CD4-positive, alpha-beta T cell (primary cell): ENCODE measurements at regions not wholly inside any gene's neighbourhood (a gene's known extent, or its start where the extent isn't known, plus 50 kb on each side); places are given as distances from the start of the nearest gene placed in this dataset.

Source experiments
- ATAC-seq: fragments of 200-7000 bp; cut with Tn5 transposase; one replicate; pipeline ENCODE4 v1.10.0; 2022; ENCODE audit warnings: mild to moderate bottlenecking; ENCODE audit not compliant: poor library complexity
- CTCF ChIA-PET: fragments of 350-600 bp; sonication (Branson Sonifier 250); formaldehyde crosslinking; loops from one replicate; lab custom pipeline; 2021; ENCODE audit warnings: antibody characterized with exemption, inconsistent platforms; lab: Charles Lee
- POLR2A ChIA-PET: fragments of 350-600 bp; sonication (Branson Sonifier 250); formaldehyde crosslinking; loops from one replicate; lab custom pipeline; 2021; ENCODE audit warnings: antibody characterized with exemption, inconsistent platforms; lab: Charles Lee
- DNase-seq, 14 experiments: peaks; one replicate each; pipeline ENCODE4 v3.0.0-alpha.2; 2013 to 2020; ENCODE audit warnings: mixed read lengths in 2 of 14
- H3K27ac ChIP-seq, 2 donors: one replicate each; pipeline versions ENCODE4 v1.5.1 to v1.7.0; 2013; ENCODE audit warnings: low read length in 2 of 2, low read depth in 1 of 2, mild to moderate bottlenecking in 1 of 2
- H3K27me3 ChIP-seq, 2 experiments: 1 replicate in 1 of 2; 2 replicates in 1 of 2; pipeline versions ENCODE4 v1.6.1 to v1.7.0; 2013; ENCODE audit warnings: low read length in 2 of 2, control low read depth in 1 of 2, mild to moderate bottlenecking in 1 of 2, moderate library complexity in 1 of 2; ENCODE audit not compliant: insufficient read depth in 2 of 2, control insufficient read depth in 1 of 2
- H3K36me3 ChIP-seq: one replicate; pipeline ENCODE4 v1.6.1; 2013; ENCODE audit warnings: low read length, control low read depth; ENCODE audit not compliant: insufficient read depth
- H3K4me1 ChIP-seq: one replicate; pipeline ENCODE4 v1.6.1; 2013; ENCODE audit warnings: low read length, control low read depth; ENCODE audit not compliant: insufficient read depth
- H3K4me3 ChIP-seq: one replicate; pipeline ENCODE4 v1.5.1; 2013; ENCODE audit warnings: mild to moderate bottlenecking, low read length, moderate library complexity
- H3K9me3 ChIP-seq, 2 experiments: 1 replicate in 1 of 2; 2 replicates in 1 of 2; pipeline versions ENCODE4 v1.6.1 to v1.7.0; 2013; ENCODE audit warnings: low read length in 2 of 2, mild to moderate bottlenecking in 2 of 2, control low read depth in 1 of 2, moderate library complexity in 1 of 2; ENCODE audit not compliant: control insufficient read depth in 1 of 2, insufficient read depth in 1 of 2
- H3K27ac Mint-ChIP-seq: one replicate; pipeline ENCODE4 v1.8.0; 2020; ENCODE audit warnings: mixed read lengths
- H3K27me3 Mint-ChIP-seq: one replicate; pipeline ENCODE4 v1.8.0; 2021; ENCODE audit warnings: mixed read lengths
- H3K36me3 Mint-ChIP-seq: one replicate; pipeline ENCODE4 v1.8.0; 2021; ENCODE audit warnings: low read depth, mixed read lengths
- H3K4me1 Mint-ChIP-seq: one replicate; pipeline ENCODE4 v1.8.0; 2021; ENCODE audit warnings: low read depth, mixed read lengths
- H3K4me3 Mint-ChIP-seq: one replicate; pipeline ENCODE4 v1.8.0; 2020; ENCODE audit warnings: mild to moderate bottlenecking, mixed read lengths
- H3K9me3 Mint-ChIP-seq: one replicate; pipeline ENCODE4 v1.8.0; 2020; ENCODE audit warnings: mixed read lengths
- intact Hi-C, 2 experiments: fragments of 100-400 bp; cut with DNase I in 1 of 2; cut with micrococcal nuclease in 1 of 2; formaldehyde crosslinking; loops; one replicate each; pipeline versions ENCODE4 v1.15.1 to v1.9.0; 2023 to 2025; cut with DNase I, micrococcal nuclease
- TF ChIP-seq, protein P1 (sequence below): fragments of 200-600 bp; IDR thresholded peaks from one replicate; pipeline ENCODE4 v1.8.0; 2022; ENCODE audit warnings: antibody characterized with exemption, mild to moderate bottlenecking

- TF ChIP-seq, protein P1, sequence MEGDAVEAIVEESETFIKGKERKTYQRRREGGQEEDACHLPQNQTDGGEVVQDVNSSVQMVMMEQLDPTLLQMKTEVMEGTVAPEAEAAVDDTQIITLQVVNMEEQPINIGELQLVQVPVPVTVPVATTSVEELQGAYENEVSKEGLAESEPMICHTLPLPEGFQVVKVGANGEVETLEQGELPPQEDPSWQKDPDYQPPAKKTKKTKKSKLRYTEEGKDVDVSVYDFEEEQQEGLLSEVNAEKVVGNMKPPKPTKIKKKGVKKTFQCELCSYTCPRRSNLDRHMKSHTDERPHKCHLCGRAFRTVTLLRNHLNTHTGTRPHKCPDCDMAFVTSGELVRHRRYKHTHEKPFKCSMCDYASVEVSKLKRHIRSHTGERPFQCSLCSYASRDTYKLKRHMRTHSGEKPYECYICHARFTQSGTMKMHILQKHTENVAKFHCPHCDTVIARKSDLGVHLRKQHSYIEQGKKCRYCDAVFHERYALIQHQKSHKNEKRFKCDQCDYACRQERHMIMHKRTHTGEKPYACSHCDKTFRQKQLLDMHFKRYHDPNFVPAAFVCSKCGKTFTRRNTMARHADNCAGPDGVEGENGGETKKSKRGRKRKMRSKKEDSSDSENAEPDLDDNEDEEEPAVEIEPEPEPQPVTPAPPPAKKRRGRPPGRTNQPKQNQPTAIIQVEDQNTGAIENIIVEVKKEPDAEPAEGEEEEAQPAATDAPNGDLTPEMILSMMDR = no peak
- no peak overlapping the region for H3K4me3 ChIP-seq
- Mint-ChIP-seq H3K36me3 (no peaks in the 10 kb centered on the region), H3K9me3 (no peaks in the 10 kb centered on the region), H3K4me1 (no peaks in the 10 kb centered on the region), H3K4me3 (no peak overlapping the region), H3K27ac (no peak overlapping the region), H3K27me3 (no peaks in the 10 kb centered on the region)
- H3K4me1 ChIP-seq = no peaks in the 10 kb centered on the region
- H3K9me3 ChIP-seq = no peaks in the 10 kb centered on the region
- intact Hi-C loops = no loop called here
- DNase-seq (no peak), ATAC-seq (no peak)
- CTCF ChIA-PET = no interaction called here
- POLR2A ChIA-PET = no interaction called here
- no peaks in the 10 kb centered on the region for H3K36me3 ChIP-seq
- peaks cover 9 to 15% of the 10 kb centered on the region in 2 experiments for H3K27me3 ChIP-seq
- H3K27ac ChIP-seq = no peak overlapping the region
Measured at GRCh38 chr14:97416550-97416949, 619.4 kb downstream of the VRK1 start.

- Histone ChIP-seq H3K27ac (no peak overlapping the region), H3K9me3 (no peaks in the 10 kb centered on the region), H3K4me3 (no peak overlapping the region), H3K36me3 (no peaks in the 10 kb centered on the region), H3K4me1 (no peaks in the 10 kb centered on the region), H3K27me3 (peaks cover 9 to 11% of the 10 kb centered on the region in 2 experiments)
- no peaks in the 10 kb centered on the region for H3K9me3 Mint-ChIP-seq
- no peaks in the 10 kb centered on the region for H3K4me1 Mint-ChIP-seq
- no peaks in the 10 kb centered on the region for H3K36me3 Mint-ChIP-seq
- POLR2A ChIA-PET = interaction anchor here (0.6 kb wide), 1 partner anchor 445 kb away, joined by 3 read pairs; no protein-coding TSS in a partner anchor
- CTCF ChIA-PET = no interaction called here
- H3K27ac Mint-ChIP-seq = no peak overlapping the region
- H3K27me3 Mint-ChIP-seq = no peaks in the 10 kb centered on the region
- TF ChIP-seq, protein P1 = no peak
- intact Hi-C loops = no loop called here
- DNase-seq (no peak), ATAC-seq (no peak)
- H3K4me3 Mint-ChIP-seq = no peak overlapping the region
Measured at GRCh38 chr14:97417331-97417730, 620.1 kb downstream of the VRK1 start.

GRCh38 chr14:97420211-97420610 is 623.0 kb downstream of the VRK1 start:
- Histone ChIP-seq H3K27ac (no peak overlapping the region), H3K27me3 (no peaks in the 10 kb centered on the region), H3K36me3 (no peaks in the 10 kb centered on the region), H3K4me3 (no peak overlapping the region), H3K4me1 (no peaks in the 10 kb centered on the region), H3K9me3 (no peaks in the 10 kb centered on the region)
- ATAC-seq (no peak), DNase-seq (no peak)
- ChIA-PET CTCF (no interaction called here), POLR2A (no interaction called here)
- no peaks in the 10 kb centered on the region for H3K27me3 Mint-ChIP-seq
- no peaks in the 10 kb centered on the region for H3K4me1 Mint-ChIP-seq
- TF ChIP-seq, protein P1 = no peak
- H3K27ac Mint-ChIP-seq = no peak overlapping the region
- intact Hi-C loops = no loop called here
- no peaks in the 10 kb centered on the region for H3K36me3 Mint-ChIP-seq
- H3K9me3 Mint-ChIP-seq = no peaks in the 10 kb centered on the region
- H3K4me3 Mint-ChIP-seq = no peak overlapping the region
